ENCODE measurements at regions not wholly inside any gene's neighbourhood (a gene's known extent, or its start where the extent isn't known, plus 50 kb on each side); places are given as distances from the start of the nearest gene placed in this dataset.

GRCh38 chr13:65642301-65642700 is 1587.8 kb downstream of the PCDH9 start:
- TF ChIP-seq CEBPB (IDR thresholded peaks at IDR 0.05): no peak

- TF ChIP-seq YY1 (IDR thresholded peaks at IDR 0.05; ENCODE audit: low read depth) (no peak), RAD21 (IDR thresholded peaks at IDR 0.05; ENCODE audit: low read depth) (peak; percentile 88)
Observed at GRCh38 chr13:65638572-65639168, 1591.5 kb downstream of the PCDH9 start.

GRCh38 chr13:65633806-65634205 is 1596.3 kb downstream of the PCDH9 start:
- TF ChIP-seq EP300 (IDR thresholded peaks at IDR 0.05; ENCODE audit: borderline replicate concordance): no peak
- TF ChIP-seq USF1 (IDR thresholded peaks at IDR 0.05): no peak
- no peak for TF ChIP-seq MAX (IDR thresholded peaks at IDR 0.05)
- no peak for TF ChIP-seq ZBTB7A (IDR thresholded peaks at IDR 0.05; ENCODE audit: low read depth)
- no peak for TF ChIP-seq EGR1 (IDR thresholded peaks at IDR 0.05)
- no peak for TF ChIP-seq YY1 (IDR thresholded peaks at IDR 0.05; ENCODE audit: low read depth)

- TF ChIP-seq ZBTB7A (IDR thresholded peaks at IDR 0.05; ENCODE audit: low read depth) (no peak), RAD21 (IDR thresholded peaks at IDR 0.05; ENCODE audit: low read depth) (no peak), FOXM1 (IDR thresholded peaks at IDR 0.05; ENCODE audit: borderline replicate concordance, low read depth) (no peak), REST (IDR thresholded peaks at IDR 0.05; ENCODE audit: low read depth) (no peak), USF1 (IDR thresholded peaks at IDR 0.05) (no peak), TCF12 (IDR thresholded peaks at IDR 0.05; ENCODE audit: low read depth) (no peak), EGR1 (IDR thresholded peaks at IDR 0.05) (no peak), TEAD4 (IDR thresholded peaks at IDR 0.05) (no peak), CEBPB (IDR thresholded peaks at IDR 0.05) (no peak), CREB1 (IDR thresholded peaks at IDR 0.05; ENCODE audit: low read depth) (no peak), YY1 (IDR thresholded peaks at IDR 0.05; ENCODE audit: low read depth) (no peak), MAX (IDR thresholded peaks at IDR 0.05) (no peak), NFIC (IDR thresholded peaks at IDR 0.05) (no peak), TAF1 (IDR thresholded peaks at IDR 0.05; ENCODE audit: low read depth) (no peak), EP300 (IDR thresholded peaks at IDR 0.05; ENCODE audit: borderline replicate concordance) (no peak)
Observed at GRCh38 chr13:65631078-65631477, 1599.1 kb downstream of the PCDH9 start.

- TF ChIP-seq CREB1 (IDR thresholded peaks at IDR 0.05; ENCODE audit: low read depth) (no peak), NFIC (IDR thresholded peaks at IDR 0.05) (no peak), TAF1 (IDR thresholded peaks at IDR 0.05; ENCODE audit: low read depth) (no peak), YY1 (IDR thresholded peaks at IDR 0.05; ENCODE audit: low read depth) (no peak), TEAD4 (IDR thresholded peaks at IDR 0.05) (no peak), EGR1 (IDR thresholded peaks at IDR 0.05) (no peak), ZBTB7A (IDR thresholded peaks at IDR 0.05; ENCODE audit: low read depth) (no peak), EP300 (IDR thresholded peaks at IDR 0.05; ENCODE audit: borderline replicate concordance) (no peak), MAX (IDR thresholded peaks at IDR 0.05) (no peak)
Observed at GRCh38 chr13:65629926-65630325, 1600.2 kb downstream of the PCDH9 start.

- TF ChIP-seq ZBTB7A (IDR thresholded peaks at IDR 0.05; ENCODE audit: low read depth) (no peak), RAD21 (IDR thresholded peaks at IDR 0.05; ENCODE audit: low read depth) (no peak), YY1 (IDR thresholded peaks at IDR 0.05; ENCODE audit: low read depth) (no peak), TAF1 (IDR thresholded peaks at IDR 0.05; ENCODE audit: low read depth) (no peak), NFIC (IDR thresholded peaks at IDR 0.05) (no peak)
Observed at GRCh38 chr13:65623148-65623547, 1607.0 kb downstream of the PCDH9 start.

- TF ChIP-seq ZBTB7A (IDR thresholded peaks at IDR 0.05; ENCODE audit: low read depth) (no peak), RAD21 (IDR thresholded peaks at IDR 0.05; ENCODE audit: low read depth) (no peak), EP300 (IDR thresholded peaks at IDR 0.05; ENCODE audit: borderline replicate concordance) (no peak), TAF1 (IDR thresholded peaks at IDR 0.05; ENCODE audit: low read depth) (no peak), TCF12 (IDR thresholded peaks at IDR 0.05; ENCODE audit: low read depth) (no peak), REST (IDR thresholded peaks at IDR 0.05; ENCODE audit: low read depth) (no peak), TEAD4 (IDR thresholded peaks at IDR 0.05) (no peak), YY1 (IDR thresholded peaks at IDR 0.05; ENCODE audit: low read depth) (no peak), NFIC (IDR thresholded peaks at IDR 0.05) (no peak), USF1 (IDR thresholded peaks at IDR 0.05) (no peak), FOXM1 (IDR thresholded peaks at IDR 0.05; ENCODE audit: borderline replicate concordance, low read depth) (no peak), CEBPB (IDR thresholded peaks at IDR 0.05) (no peak), CREB1 (IDR thresholded peaks at IDR 0.05; ENCODE audit: low read depth) (no peak), EGR1 (IDR thresholded peaks at IDR 0.05) (no peak)
Observed at GRCh38 chr13:65615506-65615905, 1614.6 kb downstream of the PCDH9 start.
